EL (cell line): ENCODE measurements at regions not wholly inside any gene's neighbourhood (a gene's known extent, or its start where the extent isn't known, plus 50 kb on each side); places are given as distances from the start of the nearest gene placed in this dataset.
"Not testable (repeated sequence)": the region's sequence is repeated elsewhere in the genome, so short reads cannot be mapped to it uniquely, and the experiment has no call there.

Source experiments
- DNase-seq: peaks from one replicate; pipeline ENCODE4 v3.0.0-alpha.2; 2016

GRCh38 chr15:56568466-56569167 lies 103.7 kb upstream of the MNS1 start:
- DNase-seq = no peak

- DNase-seq = no peak
Observed at GRCh38 chr15:56557415-56557814, 92.5 kb upstream of the MNS1 start.

GRCh38 chr15:56553486-56553885 lies 88.5 kb upstream of the MNS1 start:
- no peak for DNase-seq

DNA sequence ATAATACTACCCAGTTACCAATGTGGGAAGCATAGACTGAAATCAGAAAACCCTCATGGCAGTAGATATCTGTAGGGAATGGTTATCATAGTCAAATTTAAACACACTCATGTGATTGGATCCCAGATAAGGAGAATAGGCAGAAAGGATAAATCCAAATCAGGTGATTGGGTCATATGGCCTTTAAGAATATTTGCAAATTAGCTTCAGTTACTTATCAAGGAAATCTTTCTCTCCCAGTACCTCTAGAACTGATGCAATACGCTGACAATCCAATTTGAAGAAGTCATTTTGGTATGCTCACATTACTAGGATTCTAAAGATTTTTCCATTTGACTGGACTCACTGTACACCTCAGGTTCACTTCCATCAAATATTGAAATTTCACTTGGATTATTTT lies 87.7 kb upstream of the MNS1 start:
- no peak for DNase-seq

- DNase-seq = not testable (repeated sequence)
Observed at GRCh38 chr15:56540570-56540969, 75.6 kb upstream of the MNS1 start.

- DNase-seq = not testable (repeated sequence)
Observed at GRCh38 chr15:56540157-56540556, 75.2 kb upstream of the MNS1 start.

- DNase-seq = no peak
Observed at GRCh38 chr15:56538901-56539545, 74.1 kb upstream of the MNS1 start.

DNA sequence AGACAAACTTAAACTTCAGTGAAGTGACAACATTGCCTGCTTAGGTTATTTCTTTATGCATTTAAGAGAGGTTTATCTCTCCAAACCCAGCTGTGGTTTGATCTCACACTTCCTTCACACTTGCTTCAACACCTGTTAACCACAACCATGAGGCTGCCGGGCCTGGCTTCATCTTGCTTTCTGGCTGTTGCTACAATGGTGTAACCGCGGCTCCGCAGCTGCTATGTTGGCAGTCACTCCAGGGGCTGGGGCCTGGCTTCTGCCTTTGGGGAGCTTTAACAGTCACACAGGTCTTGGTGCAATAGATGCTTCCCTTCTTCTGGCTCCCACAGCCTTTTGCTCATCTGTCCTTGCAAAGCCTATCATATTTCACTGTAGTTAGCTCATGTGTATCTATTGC lies 72.9 kb upstream of the MNS1 start:
- DNase-seq = no peak

GRCh38 chr15:56534728-56535127 lies 69.8 kb upstream of the MNS1 start:
- DNase-seq = no peak

DNA sequence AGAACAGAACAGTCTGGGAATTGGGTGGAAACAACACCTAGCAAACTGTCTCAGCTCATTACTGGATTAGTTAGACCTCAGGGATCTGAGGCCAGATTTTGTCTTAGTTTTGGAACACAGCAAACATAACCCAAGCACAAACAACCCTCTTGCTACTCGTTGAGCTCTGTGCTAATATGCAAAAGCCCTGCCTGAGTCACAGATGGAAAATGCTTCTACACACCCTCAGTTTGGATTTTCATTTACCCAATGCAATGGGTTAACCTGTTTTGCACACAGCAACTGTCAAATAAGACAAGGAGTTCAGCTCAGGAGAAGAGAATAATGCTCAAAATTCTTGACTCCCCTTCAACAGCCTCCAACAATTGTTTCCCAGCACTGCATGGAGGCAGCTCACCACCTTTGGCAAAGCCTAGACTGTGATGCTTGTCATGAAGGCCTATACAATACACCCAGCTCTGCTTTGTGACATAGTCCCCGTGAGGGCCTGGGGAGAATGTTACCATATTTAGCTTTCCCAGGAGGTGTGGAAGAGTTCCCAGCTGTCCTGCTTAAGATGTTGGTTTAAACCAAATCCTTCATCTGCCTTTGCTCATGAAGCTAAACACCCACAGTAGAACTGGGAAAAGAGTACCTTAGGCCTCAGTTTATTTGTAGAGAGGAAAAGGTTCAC lies 68.9 kb upstream of the MNS1 start:
- no peak for DNase-seq

- no peak for DNase-seq
Observed at GRCh38 chr15:56532721-56533460, 68.0 kb upstream of the MNS1 start.

DNA sequence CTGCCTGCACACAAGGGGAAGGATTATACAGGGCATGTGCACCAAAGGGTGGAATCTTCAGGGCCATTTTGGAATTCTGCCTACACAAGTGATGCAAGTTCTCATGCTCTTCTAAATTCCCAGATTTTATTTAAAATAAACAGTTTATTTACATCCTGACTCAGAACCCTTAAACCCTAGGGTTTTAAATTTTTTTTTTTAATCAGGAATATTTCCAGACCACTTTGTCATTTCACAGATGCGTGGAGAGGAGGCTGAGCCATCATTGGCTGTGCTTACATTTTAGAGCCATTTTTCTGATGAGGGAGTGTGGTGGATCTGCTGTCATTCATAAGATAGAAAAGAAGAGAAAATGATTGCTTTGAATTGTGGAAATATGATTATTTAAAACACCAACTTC lies 65.2 kb upstream of the MNS1 start:
- DNase-seq = no peak

GRCh38 chr15:56528136-56528535 lies 63.2 kb upstream of the MNS1 start:
- peak; percentile 2 for DNase-seq

- peak; percentile 73 for DNase-seq
Observed at GRCh38 chr15:56524915-56525314, 60.0 kb upstream of the MNS1 start.

GRCh38 chr15:56523521-56523920 lies 58.6 kb upstream of the MNS1 start:
- peak; percentile 45 for DNase-seq

- DNase-seq = no peak
Observed at GRCh38 chr15:56519000-56519399, 54.1 kb upstream of the MNS1 start.
